Neutrophil (primary cell): ENCODE measurements at regions not wholly inside any gene's neighbourhood (a gene's known extent, or its start where the extent isn't known, plus 50 kb on each side); places are given as distances from the start of the nearest gene placed in this dataset.
A peak's percentile ranks its signal among the peaks of the same experiment; 100 is the strongest.

Source experiments
- H3K27ac ChIP-seq: fragments of 200-600 bp; sonication (generic); 2 replicates; pipeline ENCODE4 v1.5.1; 2016; ENCODE audit warnings: mild to moderate bottlenecking, moderate library complexity
- H3K27me3 ChIP-seq: fragments of 200-600 bp; sonication (generic); 2 replicates; pipeline ENCODE4 v1.6.0; 2016; ENCODE audit warnings: mild to moderate bottlenecking
- H3K36me3 ChIP-seq: fragments of 200-600 bp; sonication (generic); 2 replicates; pipeline ENCODE4 v1.5.1; 2017
- H3K4me1 ChIP-seq, 2 experiments: fragments of 200-600 bp in 1 of 2; sonication (generic) in 1 of 2; 1 replicate in 1 of 2; 2 replicates in 1 of 2; pipeline versions ENCODE4 v1.5.1 to v1.6.1; 2013 to 2016; ENCODE audit warnings: low read depth in 1 of 2, low read length in 1 of 2, mild to moderate bottlenecking in 1 of 2, moderate library complexity in 1 of 2; ENCODE audit not compliant: control insufficient read depth in 1 of 2, insufficient read depth in 1 of 2
- H3K4me3 ChIP-seq, 2 experiments: fragments of 200-600 bp in 1 of 2; sonication (generic) in 1 of 2; 1 replicate in 1 of 2; 2 replicates in 1 of 2; pipeline ENCODE4 v1.5.1; 2013 to 2016; ENCODE audit warnings: low read depth in 1 of 2, low read length in 1 of 2, mild to moderate bottlenecking in 1 of 2, moderate library complexity in 1 of 2
- H3K9me3 ChIP-seq: fragments of 200-600 bp; sonication (generic); 2 replicates; pipeline ENCODE4 v1.5.1; 2016
- CTCF ChIP-seq: fragments of 200-600 bp; sonication (generic); IDR thresholded peaks from 2 replicates; pipeline ENCODE4 v1.5.1; 2016; ENCODE audit warnings: antibody characterized with exemption

DNA sequence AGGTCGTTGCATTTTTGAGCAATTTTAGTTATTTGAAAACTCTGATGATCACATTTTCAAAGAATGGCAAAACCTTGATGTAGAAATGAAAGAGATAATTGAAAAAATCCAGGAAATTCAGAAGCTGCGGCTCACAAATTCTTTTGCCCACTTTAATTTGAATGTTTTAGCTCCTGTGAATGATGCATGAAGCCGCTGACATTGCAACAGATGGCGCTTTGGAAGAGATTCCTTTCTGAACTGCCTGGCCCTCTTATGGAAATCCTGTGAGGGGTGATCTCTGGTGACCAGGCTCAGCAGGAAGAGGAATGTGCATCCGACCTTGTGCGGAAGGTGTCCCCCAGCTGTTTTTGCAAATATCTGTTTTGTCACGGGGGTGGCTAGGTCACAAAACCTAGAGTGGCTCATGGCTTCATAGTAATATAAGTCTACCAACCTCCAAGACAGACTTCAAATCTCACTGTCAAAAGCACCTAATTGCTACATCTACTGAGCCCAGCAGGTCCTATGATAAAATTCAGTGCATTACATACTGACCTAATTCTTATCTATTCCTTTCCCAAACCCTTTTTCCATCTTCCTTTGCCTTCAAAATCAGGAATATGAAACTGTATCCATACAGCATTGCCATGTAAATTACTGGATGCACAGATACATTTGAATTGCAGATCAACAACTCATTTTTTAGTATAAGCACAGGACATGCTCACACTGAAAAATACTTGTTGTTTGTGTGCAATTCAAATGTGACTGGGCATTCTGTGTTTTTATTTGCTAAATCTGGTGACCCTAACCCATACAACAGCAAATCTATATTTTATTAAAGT, 412.7 kb downstream of the ETS1 start:
- Histone ChIP-seq H3K27ac (no peak overlapping the region), H3K27me3 (no peaks in the 10 kb centered on the region), H3K36me3 (no peaks in the 10 kb centered on the region), H3K4me1 (no peaks in the 10 kb centered on the region), H3K9me3 (no peaks in the 10 kb centered on the region), H3K4me3 (no peak overlapping the region)
- TF ChIP-seq CTCF, result no peak

DNA sequence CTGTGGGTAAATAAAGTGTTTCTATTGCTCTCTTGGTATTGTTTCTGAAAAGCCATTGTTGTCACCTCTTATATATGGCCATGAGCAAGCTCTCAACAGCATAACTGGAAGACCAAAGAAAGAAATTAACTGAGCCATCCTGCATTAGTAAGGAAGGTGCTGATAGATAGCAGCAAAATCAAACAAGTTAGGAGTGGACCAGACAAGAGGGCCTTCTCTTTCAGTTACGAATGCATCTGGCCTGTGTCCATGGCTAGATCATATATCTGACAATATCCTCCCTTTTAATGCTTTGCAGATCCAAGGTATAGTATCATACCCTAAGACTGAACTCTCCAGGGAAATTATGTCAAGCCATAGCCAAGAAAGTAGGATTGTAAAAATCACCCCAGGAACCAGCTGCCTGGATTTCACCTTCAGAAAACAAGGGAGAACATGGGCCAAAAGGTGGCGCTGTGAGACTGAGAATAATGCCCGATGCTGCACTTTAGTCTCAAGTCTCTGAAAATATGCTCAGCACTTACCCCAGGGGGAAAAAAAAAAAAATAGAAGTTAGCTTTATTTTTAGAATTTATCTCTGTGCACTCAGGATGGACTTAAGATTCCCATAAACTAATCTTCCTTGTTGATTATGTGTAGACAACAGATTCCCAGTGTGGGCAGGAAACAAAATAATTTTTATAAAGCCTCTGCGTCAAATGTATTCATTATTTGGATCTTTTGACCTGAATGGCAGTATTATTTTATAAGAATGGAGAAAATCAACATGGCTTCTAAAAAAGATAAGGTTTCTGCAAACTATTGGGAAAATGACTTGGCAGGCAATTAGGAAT, 415.1 kb downstream of the ETS1 start:
- Histone ChIP-seq H3K4me3 (no peak overlapping the region), H3K27me3 (no peaks in the 10 kb centered on the region), H3K36me3 (no peaks in the 10 kb centered on the region), H3K9me3 (no peaks in the 10 kb centered on the region), H3K27ac (no peak overlapping the region), H3K4me1 (no peaks in the 10 kb centered on the region)
- TF ChIP-seq CTCF, result peak; percentile 50

DNA sequence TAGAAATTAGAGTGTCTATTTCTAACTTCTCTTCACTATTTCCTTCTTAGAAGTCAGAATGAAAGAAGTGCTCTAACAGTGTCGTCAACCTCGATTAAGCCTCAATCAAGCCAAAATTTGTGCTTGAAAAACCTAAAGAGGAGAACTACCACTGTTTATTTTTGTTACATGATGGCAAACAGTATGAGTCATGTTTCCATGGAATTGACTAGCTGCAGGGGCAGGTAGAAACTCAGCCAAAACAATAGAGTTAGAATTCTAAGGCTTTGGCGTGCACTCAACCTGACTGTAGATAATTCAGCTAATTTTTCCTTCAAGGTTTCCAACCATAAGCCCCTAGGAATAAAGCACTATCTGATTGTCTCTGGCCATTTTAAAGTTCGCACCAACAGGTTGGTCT, 415.9 kb downstream of the ETS1 start:
- H3K27me3 ChIP-seq, result no peaks in the 10 kb centered on the region
- no peaks in the 10 kb centered on the region for H3K36me3 ChIP-seq
- H3K4me3 ChIP-seq, result no peak overlapping the region
- H3K4me1 ChIP-seq, result no peaks in the 10 kb centered on the region
- no peaks in the 10 kb centered on the region for H3K9me3 ChIP-seq
- H3K27ac ChIP-seq, result no peak overlapping the region
- TF ChIP-seq CTCF, result no peak

- no peak for TF ChIP-seq CTCF
- Histone ChIP-seq H3K4me1 (peaks cover 5 to 6% of the 10 kb centered on the region in 2 experiments), H3K36me3 (no peaks in the 10 kb centered on the region), H3K4me3 (no peak overlapping the region), H3K9me3 (no peaks in the 10 kb centered on the region), H3K27me3 (no peaks in the 10 kb centered on the region), H3K27ac (no peak overlapping the region)
Observed at GRCh38 chr11:128165572-128165971, 421.8 kb downstream of the ETS1 start.

DNA sequence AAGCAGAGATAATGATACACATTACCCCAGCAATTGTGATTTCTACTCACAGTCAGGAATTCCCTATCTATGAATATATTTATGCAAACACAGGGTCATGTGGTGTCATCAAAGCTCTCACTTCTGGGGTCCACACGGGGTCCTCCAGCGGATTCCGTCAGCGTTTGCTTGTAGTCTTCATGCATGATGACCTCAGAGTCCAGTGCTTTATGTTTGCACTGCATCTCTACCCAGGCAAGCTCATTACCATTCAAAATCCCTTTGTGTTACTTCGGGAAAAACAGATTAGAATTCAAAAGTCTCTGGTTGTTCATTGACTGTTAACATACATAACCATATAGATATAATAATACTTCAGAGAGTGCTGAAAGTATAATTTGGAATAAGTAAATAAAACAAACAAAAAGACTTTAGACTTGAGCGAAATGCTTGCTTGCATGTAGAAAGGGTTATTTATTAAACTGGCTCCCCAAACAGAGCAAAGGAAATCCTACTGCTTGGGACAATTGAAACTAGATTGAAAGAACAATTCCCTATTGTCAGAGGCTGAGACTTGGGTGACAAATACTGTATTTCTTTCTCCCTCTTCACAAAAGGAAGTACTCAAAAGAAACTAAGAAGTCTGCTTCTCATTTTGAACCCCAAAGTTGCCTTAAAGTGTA, 423.1 kb downstream of the ETS1 start:
- no peaks in the 10 kb centered on the region for H3K27me3 ChIP-seq
- TF ChIP-seq CTCF, result no peak
- peaks cover 5 to 6% of the 10 kb centered on the region in 2 experiments for H3K4me1 ChIP-seq
- H3K36me3 ChIP-seq, result no peaks in the 10 kb centered on the region
- no peaks in the 10 kb centered on the region for H3K9me3 ChIP-seq
- no peak overlapping the region for H3K27ac ChIP-seq
- no peak overlapping the region for H3K4me3 ChIP-seq
